T-helper 2 cell treated with Interferon-gamma antibody and Interleukin-4, amounts not matched to agents 100 ng/mL and 5 ng/mL, for 36 hours (primary cell): ENCODE measurements at regions not wholly inside any gene's neighbourhood (a gene's known extent, or its start where the extent isn't known, plus 50 kb on each side); places are given as distances from the start of the nearest gene placed in this dataset.
"Not testable (repeated sequence)": the region's sequence is repeated elsewhere in the genome, so short reads cannot be mapped to it uniquely, and the experiment has no call there.

Source experiments
- intact Hi-C: fragments of 100-400 bp; cut with micrococcal nuclease; formaldehyde crosslinking; loops from one replicate; pipeline ENCODE4 v1.15.1; 2023

DNA sequence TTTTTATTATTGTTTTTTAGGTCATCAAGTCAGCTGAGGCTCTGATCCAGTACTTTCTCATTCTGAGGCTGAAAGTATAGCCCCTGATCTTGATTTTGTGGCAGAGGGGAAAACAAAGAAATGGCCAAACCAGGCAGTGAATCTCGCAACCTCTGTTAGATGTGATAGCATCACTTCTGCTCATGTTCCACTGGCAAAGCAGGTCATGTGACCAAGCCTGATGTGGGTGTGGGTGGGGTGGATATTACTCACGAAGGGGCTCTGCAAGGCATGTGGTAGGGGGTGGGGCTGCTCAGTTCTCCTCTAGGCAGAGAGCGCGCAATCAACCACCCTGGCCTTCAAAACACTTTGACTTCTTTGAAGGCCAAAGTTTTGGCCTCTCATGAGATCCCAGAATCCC, 254.2 kb downstream of the MYCN start:
- intact Hi-C loops, result no loop called here

DNA sequence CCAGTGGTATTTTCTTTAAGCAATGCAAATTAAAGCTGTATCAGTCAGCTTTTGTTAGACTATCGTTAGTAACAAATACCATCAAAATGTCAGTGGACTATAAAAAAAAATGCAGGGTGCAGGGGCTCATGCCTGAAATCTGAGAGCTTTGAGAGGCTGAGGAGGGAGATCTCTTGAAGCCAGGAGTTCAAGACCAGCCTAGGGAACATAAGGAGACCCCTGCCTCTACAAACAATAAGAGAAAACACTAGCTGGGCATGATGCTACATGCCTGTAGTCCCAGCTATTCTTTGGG, 253.7 kb downstream of the MYCN start:
- intact Hi-C loops, result no loop called here

DNA sequence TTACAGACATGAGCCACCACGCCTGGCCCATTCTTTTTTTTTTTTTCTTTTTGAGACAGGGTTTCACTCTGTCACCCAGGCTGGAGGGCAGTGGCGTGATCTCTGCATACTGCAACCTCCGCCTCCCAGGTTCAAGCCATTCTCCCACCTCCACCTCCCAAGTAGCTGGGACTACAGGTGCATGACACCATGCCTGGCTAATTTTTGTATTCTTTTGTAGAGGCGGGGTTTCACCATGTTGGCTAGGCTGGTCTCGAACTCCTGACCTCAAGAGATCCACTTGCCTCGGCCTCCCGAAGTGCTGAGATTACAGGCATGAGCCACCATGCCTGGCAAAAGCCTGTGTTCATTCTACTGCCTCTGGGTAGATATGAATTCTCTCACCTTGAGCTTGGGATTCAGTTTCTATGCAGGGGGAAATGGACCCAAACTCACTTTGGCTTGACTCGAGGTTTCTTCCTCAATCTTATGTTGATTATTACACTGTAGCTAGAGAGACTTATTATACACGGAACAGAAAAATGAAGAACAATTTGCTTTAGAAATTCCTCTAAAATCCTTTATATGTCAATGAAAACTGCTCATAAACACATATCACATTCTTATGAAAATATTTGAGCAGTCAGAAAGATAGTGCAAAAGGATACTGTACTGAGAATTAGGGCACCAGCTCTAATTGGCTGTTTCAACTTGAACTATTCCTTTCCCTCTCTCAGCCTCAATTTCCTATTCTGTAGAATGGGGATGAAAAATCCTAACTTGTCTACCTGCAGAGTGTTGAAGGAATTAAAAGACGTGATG, 252.3 kb downstream of the MYCN start:
- intact Hi-C loops, result no loop called here

- intact Hi-C loops, result no loop called here
These were observed 251.3 kb downstream of the MYCN start for GRCh38 chr2:16191431-16192200.

GRCh38 chr2:16190446-16191270, 250.3 kb downstream of the MYCN start:
- intact Hi-C loops, result no loop called here

DNA sequence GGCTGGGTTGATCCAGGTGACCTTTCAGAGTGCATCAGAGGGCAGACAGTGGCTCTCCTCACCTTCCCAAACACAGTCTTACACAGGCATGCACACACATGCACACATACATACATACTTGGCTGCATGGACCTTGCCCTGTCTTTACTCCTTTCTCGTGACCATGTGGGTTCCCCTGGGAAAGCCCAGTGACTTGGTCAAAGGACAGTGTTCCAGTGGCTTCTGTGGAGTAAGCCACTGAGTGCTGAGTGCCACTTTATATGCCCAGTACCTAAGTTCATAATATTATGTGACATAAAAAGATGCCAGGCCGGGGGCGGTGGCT, 249.4 kb downstream of the MYCN start:
- intact Hi-C loops, result no loop called here

GRCh38 chr2:16189029-16189835, 248.9 kb downstream of the MYCN start:
- intact Hi-C loops, result no loop called here

DNA sequence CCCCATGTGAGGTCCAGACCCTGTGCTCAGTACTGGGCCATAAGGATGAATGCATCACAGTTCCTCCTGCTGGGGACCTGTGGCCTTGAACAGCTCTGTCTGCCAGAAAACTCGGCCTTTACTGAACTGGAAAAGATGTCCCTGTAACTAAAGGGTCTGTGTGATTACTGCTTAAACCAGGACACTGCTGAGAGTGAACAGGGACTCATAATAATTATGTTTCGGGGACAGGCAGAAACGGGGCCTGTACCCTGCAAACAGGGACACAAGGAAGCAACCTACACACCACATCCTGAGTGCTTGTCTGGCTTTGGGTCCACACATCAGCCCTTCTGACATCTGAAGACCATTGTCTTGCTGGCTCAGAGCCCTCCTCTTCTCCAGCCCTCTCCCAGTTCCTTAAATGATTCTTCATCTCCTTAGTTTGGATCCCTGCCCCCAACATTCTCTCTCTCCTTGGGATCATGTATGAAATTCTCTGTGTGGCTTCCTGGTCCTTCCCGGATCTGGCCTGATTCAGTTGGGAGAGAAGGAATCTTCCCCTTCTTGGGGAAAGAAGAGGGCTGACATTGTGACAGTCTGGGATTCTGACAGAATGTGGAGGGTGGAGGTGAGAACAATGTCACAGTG, 248.0 kb downstream of the MYCN start:
- intact Hi-C loops, result no loop called here

- intact Hi-C loops, result no loop called here
These were observed 247.1 kb downstream of the MYCN start for GRCh38 chr2:16187482-16187817.

DNA sequence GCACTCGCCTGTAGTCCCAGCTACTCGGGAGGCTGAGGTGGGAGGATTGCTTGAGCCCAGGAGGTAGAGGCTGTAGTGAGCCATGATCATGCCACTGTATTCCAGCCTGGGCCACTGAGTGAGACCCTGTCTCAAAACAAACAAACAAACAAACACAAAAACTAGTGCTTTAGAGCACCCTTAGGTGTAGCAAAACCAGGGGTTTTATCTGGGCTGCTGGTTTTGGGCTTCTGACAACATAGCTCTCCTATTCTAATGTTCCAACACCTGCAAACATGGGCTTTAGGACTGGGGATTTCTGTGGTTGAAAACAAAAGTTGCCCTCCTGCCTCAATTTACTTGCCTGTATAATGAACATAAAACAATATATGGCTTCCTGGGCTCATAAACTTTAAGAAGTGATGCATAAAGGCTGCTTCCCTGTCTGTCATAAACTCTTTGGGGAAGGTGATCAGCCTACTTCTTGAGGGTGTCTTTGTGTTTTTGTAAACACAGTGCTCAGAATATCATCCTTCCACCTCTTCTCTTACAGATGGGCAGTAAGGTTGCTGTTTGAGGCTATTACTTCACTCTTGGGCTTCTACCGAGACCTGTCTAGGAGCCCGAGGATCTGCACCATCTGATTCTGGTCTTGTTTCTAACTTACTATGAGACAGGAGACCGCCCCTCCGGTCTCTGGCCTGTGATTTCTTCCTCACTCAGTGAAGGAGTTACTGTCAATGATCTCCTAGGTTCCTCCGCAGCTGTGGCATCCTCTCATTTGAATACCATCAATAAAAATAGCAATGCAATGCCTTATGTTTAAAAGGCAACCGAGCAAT, 246.5 kb downstream of the MYCN start:
- intact Hi-C loops, result no loop called here

- intact Hi-C loops, result no loop called here
These were observed 245.5 kb downstream of the MYCN start for GRCh38 chr2:16185801-16186272.

DNA sequence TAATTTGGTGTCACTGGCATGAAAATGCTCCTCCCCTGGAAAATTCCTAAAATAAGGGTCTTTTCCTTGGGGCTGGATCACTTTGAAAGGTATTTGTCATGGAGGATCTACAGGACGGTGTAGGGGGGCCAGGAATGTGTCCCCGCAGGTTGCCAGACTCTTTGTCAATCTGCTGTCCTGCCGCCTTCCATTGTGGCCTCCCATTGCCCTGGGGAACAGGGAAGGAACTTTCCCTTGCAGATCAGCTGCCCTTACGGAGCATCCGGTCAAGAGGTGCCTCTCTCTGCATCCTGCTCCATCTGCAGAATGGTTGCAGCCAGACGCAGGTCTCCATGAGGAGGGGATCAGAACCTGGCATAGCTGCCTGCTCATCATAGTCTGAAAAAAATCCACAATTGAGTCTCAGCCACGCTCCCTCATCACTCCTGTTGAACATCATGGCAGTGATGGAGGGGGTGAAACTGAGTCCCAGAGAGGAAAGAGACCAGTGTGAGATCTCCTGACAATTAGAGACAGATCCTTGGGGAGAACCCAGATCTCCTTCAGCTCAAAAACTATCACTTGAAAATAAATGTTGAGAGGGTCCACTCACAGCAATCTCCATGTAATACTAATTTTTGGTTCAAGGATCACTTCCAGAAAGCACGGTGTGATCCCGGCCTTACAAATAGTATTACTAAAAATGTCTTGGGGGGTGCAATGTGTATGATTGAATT, 244.8 kb downstream of the MYCN start:
- intact Hi-C loops, result no loop called here

DNA sequence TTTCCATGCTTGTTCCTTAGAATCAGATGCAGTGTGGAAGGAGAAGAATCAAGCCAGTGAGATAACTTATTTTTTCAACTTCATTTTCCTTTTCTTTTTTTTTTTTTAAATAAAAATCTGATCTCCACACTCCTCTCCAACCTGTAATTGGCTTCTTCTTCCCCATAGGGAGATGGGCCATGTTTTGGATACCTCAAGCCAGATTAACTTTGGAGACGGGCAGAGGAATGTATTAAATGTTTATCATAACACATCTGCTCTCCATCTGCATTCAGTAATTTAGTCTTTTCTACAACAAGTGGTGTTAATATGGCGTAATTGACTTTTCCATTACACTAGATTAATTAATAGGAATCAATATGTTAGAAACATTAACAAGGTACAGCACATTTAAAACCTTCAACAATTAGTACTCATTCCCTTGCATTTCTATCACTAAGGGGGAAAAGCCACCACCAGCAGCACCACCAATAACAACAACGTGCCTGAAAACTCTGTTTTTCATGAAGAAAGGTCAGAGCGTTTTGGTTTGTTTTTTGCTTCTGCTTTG, 244.1 kb downstream of the MYCN start:
- intact Hi-C loops, result no loop called here

DNA sequence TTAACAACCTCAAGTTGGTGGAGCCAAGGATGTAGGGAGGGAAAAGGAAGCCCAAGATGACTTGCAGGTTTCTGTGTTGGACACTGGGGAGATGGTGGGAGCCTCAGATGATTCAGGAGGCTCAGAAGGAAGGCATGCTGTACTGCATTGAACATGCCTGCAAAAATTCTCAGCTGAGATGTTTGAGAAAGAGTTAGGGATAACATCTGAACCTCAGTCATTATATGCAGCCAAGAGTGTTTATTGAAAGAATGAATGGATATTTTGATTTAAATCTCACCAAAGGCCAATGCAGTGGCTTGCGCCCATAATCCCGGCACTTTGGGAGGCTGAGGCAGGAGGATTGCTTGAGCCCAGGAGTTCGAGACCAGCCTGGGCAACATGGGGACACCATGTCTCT, 243.0 kb downstream of the MYCN start:
- intact Hi-C loops, result no loop called here

DNA sequence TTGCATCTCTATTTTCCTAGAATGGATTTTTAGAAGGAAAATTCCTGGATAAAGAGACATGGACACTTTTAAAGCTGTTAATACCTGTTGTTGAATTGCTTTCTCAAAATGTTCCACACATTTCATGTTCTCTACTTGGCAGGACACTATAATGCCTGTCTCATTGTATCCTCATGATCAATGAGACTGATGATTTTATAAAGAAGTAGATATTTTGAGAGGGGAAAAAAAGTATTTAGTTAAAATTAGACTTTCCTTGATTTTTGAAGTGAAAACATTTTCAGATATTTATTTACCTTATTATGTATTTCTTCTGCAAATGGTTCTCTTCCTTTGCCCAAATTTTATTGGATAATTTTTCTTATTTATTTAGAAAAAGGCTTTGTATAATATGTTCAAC, 242.5 kb downstream of the MYCN start:
- intact Hi-C loops, result no loop called here

DNA sequence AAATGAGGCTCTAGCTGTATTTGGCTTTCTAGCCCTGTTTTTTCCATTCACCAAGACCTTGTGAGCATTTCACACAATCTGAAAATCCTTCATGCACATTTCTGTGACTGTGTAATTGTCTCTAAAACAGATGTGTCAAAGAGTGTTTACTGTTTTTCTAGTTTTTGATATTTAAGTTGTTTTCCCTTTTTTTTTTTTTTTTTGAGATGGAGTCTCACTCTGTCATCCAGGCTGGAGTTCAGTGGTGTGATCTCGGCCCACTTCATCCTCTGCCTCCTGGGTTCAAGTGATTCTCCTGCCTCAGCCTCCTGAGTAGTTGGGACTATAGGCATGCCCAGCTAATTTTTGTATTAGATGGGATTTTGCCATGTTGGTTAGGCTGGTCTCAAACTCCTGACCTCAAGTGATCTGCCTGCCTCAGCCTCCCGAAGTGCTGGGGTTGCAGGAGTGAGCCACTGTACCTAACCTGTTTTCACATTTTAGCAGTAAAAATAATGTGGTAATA, 242.0 kb downstream of the MYCN start:
- intact Hi-C loops, result not testable (repeated sequence)

- intact Hi-C loops, result no loop called here
These were observed 241.4 kb downstream of the MYCN start for GRCh38 chr2:16181741-16182090.

GRCh38 chr2:16181062-16181740, 240.9 kb downstream of the MYCN start:
- intact Hi-C loops, result no loop called here

GRCh38 chr2:16180631-16181030, 240.3 kb downstream of the MYCN start:
- intact Hi-C loops, result no loop called here
